GM21526 (cell line): ENCODE measurements at regions not wholly inside any gene's neighbourhood (a gene's known extent, or its start where the extent isn't known, plus 50 kb on each side); places are given as distances from the start of the nearest gene placed in this dataset.

Source experiments
- ATAC-seq: cut with Tn5 transposase; IDR thresholded peaks from one replicate; pipeline ENCODE4 v1.9.1; 2021; ENCODE audit warnings: moderate library complexity; ENCODE audit not compliant: unreplicated experiment, low FRiP score

DNA sequence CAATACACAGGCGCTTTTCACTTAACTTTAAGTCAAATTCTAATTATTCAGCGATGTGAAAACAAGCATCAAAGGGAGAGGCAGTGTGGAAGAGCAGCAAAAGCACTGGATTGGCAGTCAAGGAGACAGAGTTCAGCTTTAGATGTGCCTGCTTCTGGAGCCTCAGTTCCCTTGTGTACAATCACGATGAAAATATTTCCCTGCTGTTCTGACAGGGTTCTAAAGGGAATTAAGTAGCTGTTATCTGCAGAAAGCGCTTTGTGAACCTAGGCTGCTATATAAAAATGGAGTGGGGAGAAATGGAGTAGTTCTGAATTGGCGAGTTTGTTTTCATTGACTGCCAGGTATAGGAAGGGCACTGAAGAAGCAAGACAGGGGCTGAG is 237.8 kb upstream of the SP8 start:
- no peak for ATAC-seq

DNA sequence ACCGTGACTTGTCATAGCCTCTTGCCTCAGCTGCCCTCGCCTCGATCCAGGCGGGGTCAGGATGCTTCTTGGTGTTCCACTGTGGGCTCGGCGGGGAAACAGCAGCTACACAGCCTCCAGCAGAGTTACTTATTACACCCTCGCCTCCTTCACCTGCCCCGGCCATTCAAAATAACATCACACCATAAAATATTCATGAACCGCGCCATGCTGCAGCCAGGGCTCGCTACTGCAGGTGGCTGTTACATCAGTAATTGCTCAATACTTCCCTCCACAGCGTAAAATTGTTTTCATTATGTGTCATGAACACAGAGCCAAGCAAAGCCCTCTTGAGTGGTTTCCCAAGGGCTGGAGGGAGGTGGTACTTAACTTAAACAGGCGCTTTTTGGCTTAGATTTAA is 241.5 kb upstream of the SP8 start:
- no peak for ATAC-seq

DNA sequence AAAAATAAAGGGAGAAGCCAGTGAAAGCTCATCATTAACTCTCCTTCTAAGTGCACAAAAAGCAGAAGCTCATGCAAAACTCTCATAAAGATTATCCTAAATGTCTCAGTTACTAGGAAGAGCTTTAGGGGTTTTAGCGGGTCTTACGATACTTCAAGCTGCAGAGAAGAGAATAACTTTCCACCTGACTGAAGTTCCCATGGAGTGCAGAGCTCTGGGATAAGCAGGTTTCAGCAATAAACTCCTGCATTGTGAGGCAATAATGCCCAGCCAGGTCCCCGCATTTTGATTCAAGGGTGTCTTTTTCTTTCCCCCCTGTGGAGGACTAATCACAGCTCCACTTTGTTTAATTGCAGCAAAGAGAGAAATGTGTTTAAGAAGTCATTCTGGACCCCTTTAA is 241.9 kb upstream of the SP8 start:
- no peak for ATAC-seq

DNA sequence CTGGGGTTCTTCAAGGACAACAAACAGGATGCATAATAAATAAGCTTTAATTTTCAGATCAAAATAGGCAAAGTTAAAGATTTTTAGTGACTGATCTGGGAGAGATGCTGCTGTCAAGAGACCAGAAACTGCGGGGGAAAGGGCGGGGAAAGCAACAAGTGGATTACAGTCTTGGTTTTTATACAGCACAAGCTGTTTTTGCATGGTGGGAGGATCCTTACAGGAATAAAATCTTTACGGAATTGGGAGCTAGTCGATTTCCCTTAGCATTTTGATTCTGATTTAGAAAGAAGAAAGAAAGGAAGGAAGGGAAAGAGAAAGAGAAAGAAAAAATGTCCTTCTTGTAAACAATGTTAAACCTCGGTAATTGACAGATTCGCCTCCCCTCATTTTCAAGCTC is 242.3 kb upstream of the SP8 start:
- ATAC-seq = no peak

DNA sequence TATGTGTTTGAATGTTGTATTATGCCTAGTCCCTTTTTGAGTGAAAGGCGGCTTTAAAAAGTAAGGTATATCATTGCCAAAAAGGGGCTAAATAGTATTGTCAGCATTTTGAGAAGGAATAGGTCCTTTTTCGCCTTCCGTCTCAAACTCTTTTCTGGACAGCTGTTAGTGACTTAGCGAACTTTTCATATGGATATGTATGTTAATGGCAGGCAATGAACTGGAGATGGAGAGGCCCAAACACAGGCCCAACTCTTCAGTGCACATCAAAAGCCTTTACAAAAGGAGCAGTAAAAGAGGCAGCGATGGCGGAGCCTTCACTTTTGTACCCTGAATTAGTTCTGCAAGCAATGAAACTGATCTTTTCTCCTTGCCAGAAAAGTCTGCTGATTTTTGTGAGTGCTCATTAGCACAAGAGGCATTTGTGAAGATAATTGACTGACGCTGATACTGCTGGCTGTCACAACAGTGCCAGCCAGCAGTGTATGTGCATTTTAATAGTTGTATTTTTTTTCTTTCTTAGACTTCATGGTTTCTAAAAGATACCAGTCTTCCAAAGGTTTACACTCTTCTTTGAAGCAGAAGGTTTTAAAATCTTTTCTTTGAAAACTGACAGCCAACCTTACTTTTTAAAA is 243.7 kb upstream of the SP8 start:
- ATAC-seq = no peak

DNA sequence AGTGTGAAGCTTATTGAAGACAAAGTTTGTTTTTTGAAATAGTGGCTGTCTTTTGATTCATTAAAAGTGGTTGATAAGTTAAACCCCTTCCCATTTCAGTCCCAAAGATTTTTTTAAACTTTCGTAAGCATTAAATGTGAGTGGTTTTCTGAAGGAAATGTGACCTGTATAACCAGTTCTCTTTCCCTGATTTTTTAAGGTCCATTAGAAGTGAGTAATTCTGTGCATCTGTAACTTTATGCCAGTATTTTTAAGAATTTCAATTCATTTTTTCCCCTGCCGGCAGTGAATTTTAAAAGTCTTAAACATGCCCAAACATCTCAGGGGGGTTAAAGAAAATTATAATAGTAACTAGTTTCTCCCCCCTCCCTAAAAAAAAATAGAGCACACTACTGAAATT is 254.6 kb upstream of the SP8 start:
- ATAC-seq = no peak

DNA sequence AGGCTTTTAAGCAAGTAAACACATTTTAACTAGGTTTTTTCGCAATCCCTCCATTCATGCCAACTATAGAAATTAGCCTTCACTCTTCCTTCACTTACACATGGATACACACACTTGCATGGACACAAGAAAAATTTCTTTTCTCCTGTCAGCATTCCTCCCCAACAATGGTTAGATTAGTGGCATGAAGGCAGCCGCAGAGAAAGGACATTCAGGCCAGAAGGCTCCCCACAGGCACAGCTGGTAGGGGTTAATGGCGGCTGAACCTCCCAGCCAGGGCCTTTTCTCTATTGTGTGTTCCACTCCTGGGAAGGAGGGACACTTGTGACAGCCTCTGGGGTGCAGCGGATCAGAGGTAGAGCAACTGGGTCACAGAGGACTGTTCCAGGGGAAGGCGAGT is 255.0 kb upstream of the SP8 start:
- ATAC-seq = no peak

DNA sequence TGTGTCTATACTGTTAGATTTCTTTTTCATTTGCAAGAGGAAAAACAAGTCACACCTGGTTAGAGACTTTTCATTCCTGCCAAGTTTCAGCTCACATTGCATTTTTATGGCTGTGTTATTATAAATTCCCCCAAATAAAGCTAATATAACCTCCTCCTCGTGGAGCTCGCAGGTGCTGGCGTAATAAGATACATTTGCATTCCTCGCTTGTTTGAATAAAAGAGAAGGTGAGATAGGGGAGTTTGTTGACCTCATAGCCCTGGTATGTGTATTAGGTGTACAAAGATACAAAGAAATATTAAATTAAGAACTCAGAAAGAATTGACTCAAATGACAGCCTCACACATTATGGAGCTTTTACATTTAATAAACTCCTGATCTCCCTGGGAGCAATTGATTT is 257.7 kb upstream of the SP8 start:
- no peak for ATAC-seq

DNA sequence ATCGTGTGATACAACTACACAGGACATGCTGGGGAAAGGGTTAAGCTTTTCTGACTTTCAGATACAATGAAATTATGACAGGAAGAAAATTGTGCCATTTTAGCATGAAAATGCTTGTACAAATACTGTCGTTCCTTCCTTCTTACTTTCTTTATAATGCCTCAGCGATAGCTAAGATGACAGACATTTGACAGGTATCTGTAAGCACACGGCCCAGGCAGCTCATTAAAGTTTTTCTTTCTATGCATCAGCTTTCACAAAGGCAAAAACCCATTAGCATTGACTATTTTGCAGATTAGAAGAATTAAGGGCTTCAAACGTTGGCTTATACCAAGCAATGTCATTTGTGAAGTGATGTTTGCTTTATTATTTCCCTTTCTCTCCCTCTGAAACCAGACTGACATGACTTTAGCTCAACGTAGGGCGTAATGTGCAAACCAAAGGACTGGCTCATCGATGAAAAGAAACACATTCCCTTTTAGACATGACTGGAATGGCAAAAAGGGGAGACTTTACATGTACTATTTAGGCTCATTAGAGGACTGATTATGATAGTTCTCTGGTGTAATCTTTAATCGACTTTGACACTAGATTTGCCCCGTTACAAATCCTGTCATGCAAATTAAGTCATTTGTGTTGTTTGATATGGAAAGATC is 258.4 kb upstream of the SP8 start:
- no peak for ATAC-seq

DNA sequence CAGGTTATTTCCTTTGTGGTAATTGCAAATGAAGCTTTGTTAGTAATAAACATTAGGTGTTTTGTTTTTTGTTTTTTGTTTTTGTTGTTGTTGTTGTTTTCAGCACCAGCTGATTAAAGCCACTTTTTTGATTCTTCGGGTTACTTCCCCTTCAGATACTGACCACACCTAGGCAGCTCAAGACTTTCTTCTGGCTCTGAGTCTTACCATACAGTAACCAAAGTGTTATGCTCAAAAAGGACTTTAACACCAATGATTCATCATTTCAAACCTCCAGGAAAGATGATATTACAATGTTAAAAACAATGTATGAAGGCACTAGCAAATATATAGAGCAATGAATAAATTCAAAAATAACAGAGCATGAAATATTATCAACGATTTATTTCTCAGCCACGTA is 265.2 kb upstream of the SP8 start:
- no peak for ATAC-seq

DNA sequence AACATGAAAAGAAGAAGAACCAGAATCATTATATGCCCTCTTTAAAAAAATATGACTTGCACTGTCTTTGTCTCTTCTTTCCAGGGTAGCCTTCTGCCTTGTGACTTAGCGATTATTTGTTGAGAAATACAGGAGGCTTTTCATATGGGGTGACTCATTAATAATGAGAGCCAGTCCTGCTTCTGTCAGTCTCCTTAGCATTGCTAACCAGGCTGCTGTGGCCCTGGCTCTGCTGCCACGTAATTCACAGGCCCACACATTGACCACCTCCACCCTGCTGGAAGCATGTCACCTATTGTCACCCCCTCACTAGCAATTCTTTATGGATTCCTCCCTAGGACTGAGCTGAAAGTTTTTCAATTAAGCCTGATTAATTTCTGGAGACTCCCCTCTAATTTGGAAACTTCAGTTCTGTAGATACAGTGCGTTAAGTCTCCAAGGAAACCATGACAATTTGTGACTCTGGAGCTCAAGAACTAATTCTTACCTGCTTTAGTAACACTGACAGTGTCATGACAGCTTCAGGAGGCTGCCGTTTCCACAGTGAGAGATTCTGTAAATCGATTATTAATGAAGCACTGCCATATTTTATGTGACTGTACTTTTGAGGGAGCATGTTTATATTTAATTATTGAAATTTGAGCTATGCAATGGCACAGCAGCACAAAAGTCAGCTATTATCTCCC is 267.9 kb upstream of the SP8 start:
- no peak for ATAC-seq

DNA sequence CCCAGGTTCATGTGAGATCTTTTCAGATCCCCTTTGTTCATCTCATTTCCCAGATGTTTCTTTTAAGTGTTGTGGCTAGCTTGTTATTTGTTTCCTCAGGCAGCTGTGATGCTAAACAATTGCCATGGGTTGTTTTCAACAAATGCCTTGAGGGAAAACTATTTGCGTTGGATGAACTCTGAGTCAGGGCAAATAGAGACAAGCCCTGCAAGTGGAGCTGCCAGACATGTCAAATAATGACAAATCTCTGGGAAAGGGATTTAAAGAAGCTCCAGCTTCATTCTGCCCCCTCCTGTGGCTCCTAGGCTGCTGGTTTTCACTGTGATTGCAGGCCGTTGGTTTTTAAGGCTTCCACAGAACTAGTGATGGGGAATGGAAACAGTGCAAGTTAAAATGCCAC is 272.4 kb upstream of the SP8 start:
- ATAC-seq = no peak

DNA sequence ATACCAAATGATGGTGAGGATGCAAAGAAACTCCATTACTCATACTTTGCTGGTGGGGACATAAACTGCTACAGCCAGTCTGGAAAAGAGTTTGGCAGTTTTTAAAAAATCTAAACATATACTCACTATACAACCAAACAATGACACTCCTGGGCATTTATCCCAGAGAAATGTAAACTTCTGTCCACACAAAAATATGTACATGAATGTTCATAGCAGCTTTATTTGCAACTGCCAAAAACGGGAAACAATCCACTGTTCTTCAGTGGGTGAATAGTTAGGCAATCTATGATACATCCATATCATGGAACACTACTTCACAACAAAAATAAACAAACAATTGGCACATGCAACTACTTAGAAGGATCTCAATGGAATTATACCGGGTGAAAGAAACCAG is 276.4 kb upstream of the SP8 start:
- no peak for ATAC-seq

DNA sequence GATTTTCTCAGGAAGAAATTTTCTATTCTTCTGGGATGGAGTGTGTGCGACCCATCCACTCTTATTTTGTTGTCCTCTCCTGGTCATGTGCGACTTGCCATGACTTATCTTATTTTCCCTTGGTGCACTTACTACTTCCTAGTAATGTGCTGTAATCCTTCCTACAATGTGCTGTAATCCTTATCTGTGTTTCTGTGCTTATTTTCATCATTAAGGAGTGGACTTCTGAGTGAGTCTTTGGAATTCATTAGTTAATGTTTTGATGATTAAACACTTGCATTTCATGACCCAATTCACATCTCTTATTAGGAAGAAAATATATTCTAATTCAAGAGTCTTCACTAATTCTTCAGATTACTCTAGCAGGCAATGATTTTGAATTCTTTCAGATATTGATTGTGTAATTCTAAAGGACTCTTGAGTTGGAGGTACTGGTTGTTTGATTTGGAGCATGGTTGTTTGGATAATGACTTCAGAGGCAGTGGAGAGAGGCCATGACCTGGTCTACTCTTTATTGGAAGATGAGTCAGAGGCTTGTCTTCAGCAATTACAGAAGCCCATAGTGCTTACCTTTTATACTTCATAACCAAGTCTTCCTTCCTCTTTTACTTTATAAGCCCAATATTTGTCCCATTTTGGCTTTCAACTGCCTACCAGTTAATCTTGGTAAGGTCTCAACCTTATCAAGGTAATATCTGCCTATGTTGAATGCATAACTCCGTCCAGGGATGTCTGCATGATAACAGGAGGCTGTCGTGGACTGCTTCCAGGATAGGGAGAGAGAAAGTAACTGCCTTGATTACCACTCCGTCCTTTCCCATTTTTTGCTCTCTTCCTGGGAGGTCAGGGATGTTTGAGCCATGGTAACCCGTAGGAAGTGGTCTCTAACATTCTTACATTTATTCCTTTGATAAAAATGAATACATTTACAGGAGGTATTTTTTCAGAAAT is 278.3 kb upstream of the SP8 start:
- ATAC-seq = no peak

DNA sequence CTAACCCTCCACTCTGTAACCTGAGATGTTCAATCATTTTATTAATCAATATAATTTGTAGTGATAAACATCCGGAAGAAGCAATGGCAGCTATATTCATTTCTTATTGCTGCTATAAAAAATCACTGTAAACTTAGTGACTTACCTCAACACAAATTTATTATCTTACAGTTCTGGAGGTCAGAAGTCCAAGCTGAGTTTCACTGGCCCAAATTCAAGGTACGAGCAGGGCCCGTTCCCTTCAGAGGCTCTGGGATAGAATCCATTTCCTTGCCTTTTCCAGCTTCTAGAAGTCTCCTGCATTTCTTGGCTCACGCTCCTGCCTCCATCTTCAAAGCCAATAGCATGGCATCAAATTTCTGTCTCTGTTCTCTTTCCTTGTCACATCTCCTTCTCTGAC is 279.5 kb upstream of the SP8 start:
- no peak for ATAC-seq

DNA sequence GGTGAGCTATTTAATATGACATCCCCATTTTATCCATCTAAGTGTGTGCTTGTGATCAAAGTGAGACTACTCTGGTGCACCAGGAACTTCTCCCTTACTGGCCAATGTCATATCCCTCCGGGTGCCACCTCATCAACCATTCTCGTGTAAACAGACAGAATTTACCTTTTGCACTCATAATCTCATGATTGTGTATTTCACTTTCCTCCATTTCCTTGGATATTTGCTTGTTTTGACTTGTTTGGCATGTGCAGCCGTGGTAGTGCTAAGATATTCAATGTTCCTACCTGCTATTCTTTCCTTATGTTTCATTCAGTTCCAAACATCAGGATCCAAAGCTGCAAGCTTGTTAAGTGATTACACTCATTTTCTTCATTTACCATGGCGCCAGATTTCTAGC is 280.5 kb upstream of the SP8 start:
- ATAC-seq = no peak

DNA sequence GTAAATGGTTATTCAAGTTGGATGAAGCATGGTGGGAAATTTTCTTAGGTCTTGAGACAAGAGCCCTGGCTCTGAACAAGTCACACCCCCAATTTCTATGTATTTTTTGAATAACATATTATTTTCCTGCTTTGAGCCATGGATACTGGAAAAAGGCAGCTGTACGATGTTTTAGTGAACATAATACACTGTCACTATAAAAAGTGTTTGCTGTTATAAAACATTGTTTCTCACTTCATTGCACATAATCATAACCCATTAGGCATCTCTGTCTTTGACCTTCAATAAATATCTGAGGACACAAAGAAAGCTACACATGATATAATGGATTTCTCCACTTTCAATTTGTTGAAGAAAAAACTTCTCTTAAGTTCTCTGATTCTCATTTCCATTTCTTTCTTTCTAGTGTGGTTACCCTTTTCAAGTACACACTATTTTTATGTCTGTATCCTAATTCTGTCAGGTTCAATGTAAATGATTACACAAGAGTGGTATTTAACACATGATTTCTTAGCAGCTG is 283.9 kb upstream of the SP8 start:
- no peak for ATAC-seq

DNA sequence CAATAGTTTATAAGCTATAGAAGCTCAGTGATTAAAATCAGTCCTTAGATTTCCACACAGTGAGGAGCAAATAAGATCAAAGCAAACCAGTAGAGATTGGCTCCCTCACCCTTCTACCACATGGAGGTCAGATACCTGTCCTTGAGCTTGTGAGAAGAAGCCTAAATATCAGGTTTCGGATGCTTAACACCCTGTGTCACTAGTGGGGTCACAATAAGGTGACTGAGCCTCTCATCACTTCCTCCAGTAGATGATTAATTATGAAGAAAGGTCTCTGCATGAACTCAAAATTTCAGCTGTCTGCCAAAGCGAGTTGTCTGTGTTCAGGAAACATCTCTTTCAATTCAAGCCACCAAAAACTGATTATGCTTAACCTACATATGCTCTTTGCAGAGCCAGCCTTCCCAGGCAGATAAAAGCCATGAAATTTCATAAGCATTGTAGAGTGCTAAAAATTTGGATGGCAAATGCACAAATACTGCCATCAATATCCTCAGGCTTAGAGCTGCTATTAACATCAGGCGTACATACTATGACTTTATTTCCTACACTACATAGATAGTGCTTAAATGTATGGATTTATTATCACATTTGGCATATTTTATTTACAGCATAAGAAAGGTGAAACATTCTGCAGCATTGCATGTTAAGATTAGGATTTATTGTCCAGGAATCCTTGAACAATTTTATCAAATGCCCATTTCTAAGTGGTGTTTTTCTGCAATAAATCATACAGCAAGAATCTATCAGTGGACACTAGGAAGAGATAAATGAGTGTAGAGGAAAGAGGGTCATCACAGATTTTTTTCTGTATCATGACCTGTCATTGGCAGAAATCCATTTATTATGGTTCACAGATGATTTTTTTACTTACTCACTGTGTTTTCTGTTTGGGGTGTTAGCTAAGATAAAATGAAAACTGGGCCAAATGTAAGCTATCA is 285.1 kb upstream of the SP8 start:
- no peak for ATAC-seq

DNA sequence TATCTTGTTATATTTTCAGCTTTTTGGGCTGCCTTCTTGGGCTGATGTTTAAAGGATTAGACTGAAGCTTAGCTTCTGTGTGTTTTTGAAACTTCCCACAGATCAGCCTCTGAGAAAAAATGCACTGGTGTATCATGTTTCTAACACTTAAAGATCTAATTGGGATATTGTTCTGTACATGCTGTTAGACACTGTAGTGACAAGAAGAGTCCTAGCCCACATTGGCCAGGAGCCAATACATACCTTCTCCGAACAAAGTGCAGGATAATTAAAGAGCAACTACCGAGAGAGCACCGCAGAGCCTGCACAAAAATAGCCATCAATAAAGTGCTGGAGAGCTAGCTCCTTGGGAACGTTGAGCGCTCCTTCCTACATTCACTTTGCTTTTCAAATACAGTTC is 289.4 kb upstream of the SP8 start:
- ATAC-seq = no peak

DNA sequence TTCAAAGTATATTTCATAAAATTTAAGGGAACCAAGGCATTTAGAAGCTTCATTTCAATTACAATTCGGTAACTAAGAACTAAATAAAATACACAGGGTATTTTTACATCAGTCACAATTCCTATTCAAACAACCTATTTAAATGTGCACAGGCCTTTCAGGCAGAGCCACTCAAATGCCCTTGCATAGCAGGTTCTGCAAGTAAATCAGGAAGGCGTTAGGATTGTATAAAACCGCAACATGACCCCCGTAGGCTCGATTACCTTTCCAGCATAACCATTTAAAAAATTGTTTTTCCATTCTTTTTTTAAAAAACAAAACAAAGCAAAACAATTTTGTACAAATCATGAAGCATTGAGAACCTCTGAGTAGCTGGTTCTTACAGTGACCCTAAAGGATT is 289.9 kb upstream of the SP8 start:
- no peak for ATAC-seq
